Ishikawa (cell line): ENCODE measurements at regions not wholly inside any gene's neighbourhood (a gene's known extent, or its start where the extent isn't known, plus 50 kb on each side); places are given as distances from the start of the nearest gene placed in this dataset.
A peak's percentile ranks its signal among the peaks of the same experiment; 100 is the strongest.

Experiments
- CEBPB ChIP-seq: IDR thresholded peaks from 2 replicates; pipeline ENCODE4 v1.6.1; 2012
- CREB1 ChIP-seq: IDR thresholded peaks from 2 replicates; pipeline ENCODE4 v1.6.1; 2012; ENCODE audit warnings: low read depth
- EGR1 ChIP-seq: IDR thresholded peaks from 2 replicates; pipeline ENCODE4 v1.6.1; 2012
- EP300 ChIP-seq: IDR thresholded peaks from 2 replicates; pipeline ENCODE4 v1.6.1; 2012; ENCODE audit warnings: borderline replicate concordance
- FOXM1 ChIP-seq: IDR thresholded peaks from 2 replicates; pipeline ENCODE4 v1.6.1; 2012; ENCODE audit warnings: low read depth, borderline replicate concordance
- NFIC ChIP-seq: IDR thresholded peaks from 2 replicates; pipeline ENCODE4 v1.6.1; 2012
- RAD21 ChIP-seq: IDR thresholded peaks from 2 replicates; pipeline ENCODE4 v1.6.1; 2012; ENCODE audit warnings: low read depth
- REST ChIP-seq: IDR thresholded peaks from 2 replicates; pipeline ENCODE4 v1.6.1; 2012; ENCODE audit warnings: low read depth, mild to moderate bottlenecking
- TAF1 ChIP-seq: IDR thresholded peaks from 2 replicates; pipeline ENCODE4 v1.6.1; 2012; ENCODE audit warnings: low read depth, mild to moderate bottlenecking
- TCF12 ChIP-seq: IDR thresholded peaks from 2 replicates; pipeline ENCODE4 v1.6.1; 2012; ENCODE audit warnings: low read depth
- TEAD4 ChIP-seq: IDR thresholded peaks from 2 replicates; pipeline ENCODE4 v1.6.1; 2012
- USF1 ChIP-seq: IDR thresholded peaks from 2 replicates; pipeline ENCODE4 v1.6.1; 2012
- YY1 ChIP-seq: IDR thresholded peaks from 2 replicates; pipeline ENCODE4 v1.6.1; 2012; ENCODE audit warnings: low read depth
- ZBTB7A ChIP-seq: IDR thresholded peaks from 2 replicates; pipeline ENCODE4 v1.6.1; 2012; ENCODE audit warnings: low read depth
- TF ChIP-seq, protein P1 (sequence below): IDR thresholded peaks from 2 replicates; pipeline ENCODE4 v1.6.1; 2012

GRCh38 chr9:7367726-7368125 is 431.9 kb downstream of the DMAC1 start:
- no peak for TF ChIP-seq YY1
- TF ChIP-seq CEBPB: no peak
- TF ChIP-seq FOXM1: no peak
- no peak for TF ChIP-seq EP300

GRCh38 chr9:7366121-7366520 is 433.5 kb downstream of the DMAC1 start:
- no peak for TF ChIP-seq NFIC
- TF ChIP-seq EGR1: no peak
- TF ChIP-seq TAF1: no peak
- no peak for TF ChIP-seq REST
- TF ChIP-seq RAD21: no peak
- TF ChIP-seq FOXM1: no peak
- TF ChIP-seq, protein P1, sequence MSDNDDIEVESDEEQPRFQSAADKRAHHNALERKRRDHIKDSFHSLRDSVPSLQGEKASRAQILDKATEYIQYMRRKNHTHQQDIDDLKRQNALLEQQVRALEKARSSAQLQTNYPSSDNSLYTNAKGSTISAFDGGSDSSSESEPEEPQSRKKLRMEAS: no peak
- no peak for TF ChIP-seq TCF12
- TF ChIP-seq TEAD4: no peak
- TF ChIP-seq CEBPB: no peak
- no peak for TF ChIP-seq CREB1
- TF ChIP-seq USF1: no peak
- no peak for TF ChIP-seq YY1

DNA sequence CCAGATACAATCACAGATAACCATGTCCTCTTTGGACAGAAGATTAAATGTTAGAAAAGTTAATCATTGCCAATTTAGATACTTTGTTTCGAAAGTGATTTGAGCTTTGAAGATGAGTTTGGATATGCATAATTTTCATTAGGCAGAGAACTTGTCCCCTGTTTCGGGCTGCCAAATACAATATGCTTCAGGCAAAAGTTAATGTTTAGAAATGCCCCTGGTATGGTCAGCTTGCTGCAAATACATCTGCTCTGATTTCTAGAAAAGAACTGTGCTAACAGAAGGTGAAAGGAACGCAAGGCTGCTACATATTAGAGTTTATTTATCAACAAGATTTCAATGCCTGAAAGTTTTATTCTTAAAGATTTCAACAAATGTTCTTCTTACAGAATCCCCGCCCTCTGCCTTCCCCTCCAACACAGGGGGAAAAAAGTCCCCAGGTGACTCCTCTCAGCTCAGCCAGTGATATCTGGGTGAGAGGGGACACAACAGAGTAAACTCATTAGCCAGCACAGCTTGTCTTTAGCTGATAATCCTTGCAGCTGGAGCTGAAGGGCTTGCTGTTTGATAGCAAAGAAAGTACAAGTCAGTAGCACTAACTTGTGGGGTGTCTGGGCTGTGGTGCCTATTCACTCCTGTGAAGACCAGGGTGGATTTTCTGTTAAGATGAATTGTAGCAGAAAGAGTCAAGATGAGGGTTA is 435.7 kb downstream of the DMAC1 start:
- TF ChIP-seq YY1 (no peak), FOXM1 (no peak), REST (no peak), TEAD4 (no peak), CEBPB (no peak), NFIC (no peak), TCF12 (no peak), EGR1 (no peak), ZBTB7A (no peak), EP300 (no peak), RAD21 (no peak), CREB1 (no peak), USF1 (no peak), TAF1 (no peak)
- TF ChIP-seq, protein P1: no peak

- TF ChIP-seq, protein P1: no peak
- TF ChIP-seq TEAD4 (no peak), RAD21 (0 out of 2 replicates have a peak, but pooled peaks have one; percentile 14)
These were observed 439.1 kb downstream of the DMAC1 start for GRCh38 chr9:7360513-7360912.

DNA sequence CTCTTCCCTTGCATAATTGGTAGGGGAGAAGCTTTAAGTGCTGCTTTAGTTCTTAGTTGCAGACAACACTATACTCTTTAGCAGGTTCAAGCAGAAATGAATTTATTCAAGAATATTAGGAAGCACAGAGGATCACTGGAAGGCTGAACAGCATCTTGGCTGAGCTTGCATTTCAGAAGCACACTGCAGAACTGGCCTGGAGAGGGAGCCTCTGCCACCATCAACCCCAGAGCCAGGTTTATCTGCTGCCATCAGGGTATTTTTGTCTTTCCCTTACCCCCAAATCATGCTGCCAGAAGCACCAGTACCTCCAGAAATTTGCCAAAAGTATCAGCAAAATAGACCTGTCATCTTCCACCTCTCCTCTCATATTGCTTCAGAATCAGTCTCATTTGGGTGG is 440.7 kb downstream of the DMAC1 start:
- TF ChIP-seq TEAD4 (no peak), CREB1 (no peak), NFIC (no peak), ZBTB7A (no peak), REST (no peak), TCF12 (no peak), TAF1 (no peak), CEBPB (no peak), EP300 (no peak), USF1 (no peak), RAD21 (no peak)
- TF ChIP-seq, protein P1: no peak
